ENCODE measurements at regions not wholly inside any gene's neighbourhood (a gene's known extent, or its start where the extent isn't known, plus 50 kb on each side); places are given as distances from the start of the nearest gene placed in this dataset.

DNA sequence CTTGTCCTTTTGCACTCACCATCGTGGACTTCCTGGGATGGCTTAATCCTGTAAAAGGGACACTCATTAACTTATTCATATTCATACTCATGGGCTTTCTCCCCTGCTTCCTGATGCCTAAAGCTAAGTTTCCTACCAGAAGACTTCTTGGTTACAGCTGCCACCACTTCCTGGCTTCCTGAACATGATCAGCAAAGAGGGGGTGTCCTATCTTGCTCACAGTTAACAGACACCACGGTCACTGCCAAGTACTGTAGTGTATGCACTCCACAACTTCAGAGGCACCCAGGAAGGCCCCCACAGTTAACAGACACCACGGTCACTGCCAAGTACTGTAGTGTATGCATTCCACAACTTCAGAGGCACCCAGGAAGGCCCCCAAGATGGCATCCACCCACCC, 177.8 kb downstream of the SIPA1L2 start:
- POLR2A ChIA-PET, result no interaction called here
- H3K36me3 ChIP-seq (ENCODE audit: control insufficient read depth in 2 of 2, extremely low read depth in 1 of 2, insufficient read depth in 2 of 2, low read length in 2 of 2), result no peaks in the 10 kb centered on the region
- no peaks in the 10 kb centered on the region for H4K20me1 ChIP-seq (replicated peaks; ENCODE audit: control insufficient read depth, extremely low read depth, insufficient read depth, low read length)
- CTCF ChIA-PET, result no interaction called here
- H3K9me1 ChIP-seq (replicated peaks; ENCODE audit: control insufficient read depth, extremely low read depth, insufficient read depth, low read length), result no peaks in the 10 kb centered on the region
- FAIRE-seq (no peak), DNase-seq (ENCODE audit: low read depth, low spot score) (no peak)
- H3K4me3 ChIP-seq (replicated peaks in 1 of 3; ENCODE audit: insufficient read depth in 1 of 3, low read depth in 1 of 3, low read length in 3 of 3), result no peak overlapping the region
- no peak overlapping the region for H3K27ac ChIP-seq (ENCODE audit: insufficient read depth, low read depth, low read length)
- no peak overlapping the region for H3K4me2 ChIP-seq (ENCODE audit: insufficient read depth, low read length)
- intact Hi-C loops (cut with micrococcal nuclease) (no loop called here), dilution Hi-C loops (cut with MboI; ENCODE audit: extremely low pct_ligation_motif_present, low sequenced_read_pairs) (no loop called here)
- H3K27me3 ChIP-seq (ENCODE audit: control insufficient read depth in 2 of 2, insufficient read depth in 2 of 2, low read length in 2 of 2), result no peaks in the 10 kb centered on the region
- no peaks in the 10 kb centered on the region for H3K4me1 ChIP-seq (ENCODE audit: control insufficient read depth, extremely low read depth, insufficient read depth, low read length)
- H2AFZ ChIP-seq (ENCODE audit: low read depth, low read length), result no peak overlapping the region
- no TSS peak for BruUV-seq (replicated peaks)
- no peaks in the 10 kb centered on the region for H3K9me3 ChIP-seq (replicated peaks; ENCODE audit: control insufficient read depth, insufficient read depth, low read length)
- TF ChIP-seq GATA2 (IDR thresholded peaks at IDR 0.05; ENCODE audit: insufficient read depth, insufficient read length, low read depth, low read length), result no peak
- TF ChIP-seq POLR2AphosphoS5 (IDR thresholded peaks at IDR 0.05; ENCODE audit: insufficient read depth, low read depth, low read length), result no peak
- TF ChIP-seq FOS (IDR thresholded peaks at IDR 0.05; ENCODE audit: borderline replicate concordance, insufficient read depth, low read length), result no peak
- no peak for TF ChIP-seq MYC (IDR thresholded peaks at IDR 0.05; ENCODE audit: low read depth, low read length)
- no peak for TF ChIP-seq JUN (IDR thresholded peaks at IDR 0.05; ENCODE audit: borderline replicate concordance, insufficient read depth, insufficient read length, low read depth)
- TF ChIP-seq, protein P1, sequence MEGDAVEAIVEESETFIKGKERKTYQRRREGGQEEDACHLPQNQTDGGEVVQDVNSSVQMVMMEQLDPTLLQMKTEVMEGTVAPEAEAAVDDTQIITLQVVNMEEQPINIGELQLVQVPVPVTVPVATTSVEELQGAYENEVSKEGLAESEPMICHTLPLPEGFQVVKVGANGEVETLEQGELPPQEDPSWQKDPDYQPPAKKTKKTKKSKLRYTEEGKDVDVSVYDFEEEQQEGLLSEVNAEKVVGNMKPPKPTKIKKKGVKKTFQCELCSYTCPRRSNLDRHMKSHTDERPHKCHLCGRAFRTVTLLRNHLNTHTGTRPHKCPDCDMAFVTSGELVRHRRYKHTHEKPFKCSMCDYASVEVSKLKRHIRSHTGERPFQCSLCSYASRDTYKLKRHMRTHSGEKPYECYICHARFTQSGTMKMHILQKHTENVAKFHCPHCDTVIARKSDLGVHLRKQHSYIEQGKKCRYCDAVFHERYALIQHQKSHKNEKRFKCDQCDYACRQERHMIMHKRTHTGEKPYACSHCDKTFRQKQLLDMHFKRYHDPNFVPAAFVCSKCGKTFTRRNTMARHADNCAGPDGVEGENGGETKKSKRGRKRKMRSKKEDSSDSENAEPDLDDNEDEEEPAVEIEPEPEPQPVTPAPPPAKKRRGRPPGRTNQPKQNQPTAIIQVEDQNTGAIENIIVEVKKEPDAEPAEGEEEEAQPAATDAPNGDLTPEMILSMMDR (IDR thresholded peaks at IDR 0.05; ENCODE audit: extremely low read depth in 1 of 2, insufficient read depth in 1 of 2, low read depth in 1 of 2, low read length in 2 of 2), result no peak
- no peak for TF ChIP-seq POLR2A (IDR thresholded peaks at IDR 0.05; ENCODE audit: low read depth, low read length)
- TF ChIP-seq, protein P2, sequence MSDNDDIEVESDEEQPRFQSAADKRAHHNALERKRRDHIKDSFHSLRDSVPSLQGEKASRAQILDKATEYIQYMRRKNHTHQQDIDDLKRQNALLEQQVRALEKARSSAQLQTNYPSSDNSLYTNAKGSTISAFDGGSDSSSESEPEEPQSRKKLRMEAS (IDR thresholded peaks at IDR 0.05; ENCODE audit: insufficient read depth, insufficient read length), result no peak
- no peak for TF ChIP-seq EZH2 (IDR thresholded peaks at IDR 0.05; ENCODE audit: borderline replicate concordance, low read depth, low read length, severe bottlenecking)
- H3K9ac ChIP-seq (replicated peaks; ENCODE audit: extremely low read depth, insufficient read depth, low read length), result no peak overlapping the region
- no peaks in the 10 kb centered on the region for H3K79me2 ChIP-seq (ENCODE audit: control insufficient read depth, insufficient read depth, low read length)

Measured in endothelial cell of umbilical vein (primary cell).